Smooth muscle cell (in vitro differentiated cells): ENCODE measurements at regions not wholly inside any gene's neighbourhood (a gene's known extent, or its start where the extent isn't known, plus 50 kb on each side); places are given as distances from the start of the nearest gene placed in this dataset.

ENCODE experiments used
- DNase-seq: peaks from one replicate; lab custom pipeline; 2025; ENCODE audit not compliant: unreplicated experiment; lab: John Stamatoyannopoulos, UW
- H2AFZ ChIP-seq: fragments of 200-600 bp; sonication (generic); 2 replicates; pipeline ENCODE4 v1.6.0; 2016; ENCODE audit warnings: antibody characterized with exemption, low read depth, mild to moderate bottlenecking
- H3F3A ChIP-seq: fragments of 200-600 bp; sonication (generic); 2 replicates; pipeline ENCODE4 v1.6.0; 2017; ENCODE audit warnings: antibody characterized with exemption, low read depth
- H3K27ac ChIP-seq: fragments of 200-600 bp; sonication (generic); 2 replicates; pipeline ENCODE4 v1.5.1; 2016; ENCODE audit warnings: low read depth, mild to moderate bottlenecking
- H3K27me3 ChIP-seq: fragments of 200-600 bp; sonication (generic); 2 replicates; pipeline ENCODE4 v1.6.1; 2016; ENCODE audit warnings: low read depth, mild to moderate bottlenecking
- H3K36me3 ChIP-seq: fragments of 200-600 bp; sonication (generic); 2 replicates; pipeline ENCODE4 v1.5.1; 2016; ENCODE audit warnings: low read depth
- H3K4me1 ChIP-seq: fragments of 200-600 bp; sonication (generic); 2 replicates; pipeline ENCODE4 v1.5.1; 2016; ENCODE audit warnings: low read depth
- H3K4me2 ChIP-seq: fragments of 200-600 bp; sonication (generic); 2 replicates; pipeline ENCODE4 v1.6.0; 2016; ENCODE audit warnings: mild to moderate bottlenecking
- H3K4me3 ChIP-seq: fragments of 200-600 bp; sonication (generic); 2 replicates; pipeline ENCODE4 v1.5.1; 2016; ENCODE audit warnings: mild to moderate bottlenecking
- H3K79me2 ChIP-seq: fragments of 200-600 bp; sonication (generic); 2 replicates; pipeline ENCODE4 v1.6.0; 2016; ENCODE audit warnings: low read depth, mild to moderate bottlenecking
- H3K9ac ChIP-seq: fragments of 200-600 bp; sonication (generic); 2 replicates; pipeline ENCODE4 v1.6.0; 2016; ENCODE audit warnings: low read depth
- H3K9me3 ChIP-seq: fragments of 200-600 bp; sonication (generic); replicated peaks from 2 replicates; pipeline ENCODE4 v1.5.1; 2016; ENCODE audit warnings: low read depth
- H4K20me1 ChIP-seq: fragments of 200-600 bp; sonication (generic); 2 replicates; pipeline ENCODE4 v1.6.0; 2016; ENCODE audit warnings: low read depth
- WGBS: methylation state at CpG from one replicate; pipeline ENCODE4 v1.1.7; 2016; ENCODE audit warnings: low lambda C conversion rate; 5-methylcytosine and 5-hydroxymethylcytosine counted together
- TF ChIP-seq, protein P1 (sequence below): fragments of 200-600 bp; sonication (generic); IDR thresholded peaks from 2 replicates; pipeline ENCODE4 v1.5.1; 2017; ENCODE audit warnings: borderline replicate concordance, mild to moderate bottlenecking, antibody characterized with exemption; ENCODE audit not compliant: insufficient read depth, poor library complexity, severe bottlenecking

DNA sequence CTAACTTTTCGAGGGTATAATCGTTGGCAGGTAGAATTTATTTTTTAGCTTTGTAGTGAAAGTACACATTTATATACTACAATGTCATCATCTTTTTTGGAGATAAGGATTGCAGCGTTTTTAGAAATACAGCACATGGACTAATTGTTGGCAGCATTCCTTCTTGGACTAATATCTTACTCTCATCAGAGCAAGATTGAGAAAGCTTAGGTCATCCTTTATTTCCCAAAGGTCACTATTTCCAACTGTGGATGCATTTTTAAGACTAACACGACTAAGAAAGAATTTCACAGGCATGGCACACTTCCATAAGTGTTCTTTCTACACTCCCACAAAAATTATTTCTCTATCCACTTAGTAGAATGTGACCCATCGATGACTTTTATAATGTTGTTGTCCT, 732.3 kb downstream of the NCAM2 start:
- no peak for DNase-seq
- H3K79me2 ChIP-seq: no peaks in the 10 kb centered on the region
- no peaks in the 10 kb centered on the region for H3K9me3 ChIP-seq
- H3F3A ChIP-seq: no peaks in the 10 kb centered on the region
- 90% methylated on average over 5 of the region's 5 CpGs for WGBS
- no peak overlapping the region for H3K9ac ChIP-seq
- no peaks in the 10 kb centered on the region for H4K20me1 ChIP-seq
- H3K36me3 ChIP-seq: no peaks in the 10 kb centered on the region
- H3K4me1 ChIP-seq: no peaks in the 10 kb centered on the region
- H3K27me3 ChIP-seq: no peaks in the 10 kb centered on the region
- H3K27ac ChIP-seq: no peak overlapping the region
- no peak overlapping the region for H2AFZ ChIP-seq
- no peak overlapping the region for H3K4me2 ChIP-seq
- no peak overlapping the region for H3K4me3 ChIP-seq
- TF ChIP-seq, protein P1, sequence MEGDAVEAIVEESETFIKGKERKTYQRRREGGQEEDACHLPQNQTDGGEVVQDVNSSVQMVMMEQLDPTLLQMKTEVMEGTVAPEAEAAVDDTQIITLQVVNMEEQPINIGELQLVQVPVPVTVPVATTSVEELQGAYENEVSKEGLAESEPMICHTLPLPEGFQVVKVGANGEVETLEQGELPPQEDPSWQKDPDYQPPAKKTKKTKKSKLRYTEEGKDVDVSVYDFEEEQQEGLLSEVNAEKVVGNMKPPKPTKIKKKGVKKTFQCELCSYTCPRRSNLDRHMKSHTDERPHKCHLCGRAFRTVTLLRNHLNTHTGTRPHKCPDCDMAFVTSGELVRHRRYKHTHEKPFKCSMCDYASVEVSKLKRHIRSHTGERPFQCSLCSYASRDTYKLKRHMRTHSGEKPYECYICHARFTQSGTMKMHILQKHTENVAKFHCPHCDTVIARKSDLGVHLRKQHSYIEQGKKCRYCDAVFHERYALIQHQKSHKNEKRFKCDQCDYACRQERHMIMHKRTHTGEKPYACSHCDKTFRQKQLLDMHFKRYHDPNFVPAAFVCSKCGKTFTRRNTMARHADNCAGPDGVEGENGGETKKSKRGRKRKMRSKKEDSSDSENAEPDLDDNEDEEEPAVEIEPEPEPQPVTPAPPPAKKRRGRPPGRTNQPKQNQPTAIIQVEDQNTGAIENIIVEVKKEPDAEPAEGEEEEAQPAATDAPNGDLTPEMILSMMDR: no peak

DNA sequence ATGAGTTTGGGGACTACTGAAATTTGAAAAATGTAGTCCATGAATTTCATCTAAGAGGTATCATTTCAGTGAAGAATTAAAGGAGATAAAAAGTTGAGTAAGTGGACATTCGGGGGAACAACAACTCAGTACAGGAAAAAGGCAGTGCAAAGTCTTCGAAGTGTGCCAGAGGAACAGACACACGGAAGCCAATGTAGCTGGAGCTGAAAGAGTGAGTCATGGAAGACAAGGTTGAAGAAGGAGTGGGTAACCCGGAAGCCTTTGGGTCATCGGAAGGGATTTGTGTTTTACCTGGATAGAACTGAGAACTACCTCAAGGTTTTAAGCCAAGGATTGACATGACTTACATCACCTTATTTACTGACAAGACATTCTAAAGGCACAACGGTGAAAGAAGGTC, 733.4 kb downstream of the NCAM2 start:
- Histone ChIP-seq H3K36me3 (no peaks in the 10 kb centered on the region), H3K79me2 (no peaks in the 10 kb centered on the region), H3K9me3 (no peaks in the 10 kb centered on the region), H3K4me3 (no peak overlapping the region), H3K27ac (no peak overlapping the region), H3K9ac (no peak overlapping the region), H3K27me3 (no peaks in the 10 kb centered on the region), H3K4me1 (no peaks in the 10 kb centered on the region), H4K20me1 (no peaks in the 10 kb centered on the region), H2AFZ (no peak overlapping the region), H3F3A (no peaks in the 10 kb centered on the region), H3K4me2 (no peak overlapping the region)
- 95% methylated on average over 6 of the region's 6 CpGs for WGBS
- TF ChIP-seq, protein P1: no peak
- no peak for DNase-seq

DNA sequence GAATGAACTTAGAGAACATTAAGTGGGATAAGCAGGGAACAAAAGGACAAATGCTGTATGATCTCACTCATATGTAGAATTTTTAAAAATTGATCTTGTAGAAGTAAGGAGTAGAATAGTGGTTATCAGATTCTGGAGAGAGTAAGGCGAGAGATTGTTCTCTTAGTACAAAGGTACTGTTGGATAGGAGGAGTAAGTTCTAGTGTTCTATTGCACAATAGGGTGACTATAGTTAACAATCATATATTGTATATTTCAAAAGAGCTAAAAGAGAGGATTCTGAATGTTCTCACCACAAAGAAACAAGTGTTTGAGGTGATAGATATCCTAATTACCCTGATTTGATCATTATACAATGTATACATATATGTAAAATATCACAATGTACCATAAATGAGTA, 735.9 kb downstream of the NCAM2 start:
- Histone ChIP-seq H3K79me2 (no peaks in the 10 kb centered on the region), H3K36me3 (no peaks in the 10 kb centered on the region), H4K20me1 (no peaks in the 10 kb centered on the region), H3F3A (no peaks in the 10 kb centered on the region), H3K27me3 (no peaks in the 10 kb centered on the region), H3K27ac (no peak overlapping the region), H3K4me1 (no peaks in the 10 kb centered on the region), H3K9ac (no peak overlapping the region), H3K4me2 (no peak overlapping the region), H2AFZ (no peak overlapping the region), H3K4me3 (no peak overlapping the region), H3K9me3 (no peaks in the 10 kb centered on the region)
- TF ChIP-seq, protein P1: no peak
- 89% methylated on average over 1 of the region's 1 CpG for WGBS
- DNase-seq: no peak

DNA sequence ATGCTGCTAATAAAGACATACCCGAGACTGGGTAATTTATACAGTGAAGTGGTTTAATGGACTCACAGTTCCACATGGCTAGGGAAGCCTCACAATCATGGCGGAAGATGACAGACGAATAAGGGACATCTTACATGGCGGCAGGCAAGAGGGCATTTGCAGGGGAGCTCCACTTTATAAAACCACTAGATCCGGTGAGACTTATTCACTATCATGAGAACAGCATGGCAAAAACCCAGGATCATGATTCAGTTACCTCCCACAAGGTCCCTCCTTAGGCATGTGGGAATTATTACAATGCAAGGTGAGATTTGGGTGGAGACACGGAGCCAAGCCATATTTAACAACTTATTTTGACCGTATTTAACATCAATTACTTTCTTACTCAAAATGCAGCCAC, 739.0 kb downstream of the NCAM2 start:
- DNase-seq: no peak
- H3K4me3 ChIP-seq: no peak overlapping the region
- no peaks in the 10 kb centered on the region for H3K27me3 ChIP-seq
- no peaks in the 10 kb centered on the region for H4K20me1 ChIP-seq
- H3F3A ChIP-seq: no peaks in the 10 kb centered on the region
- H3K4me2 ChIP-seq: no peak overlapping the region
- no peaks in the 10 kb centered on the region for H3K36me3 ChIP-seq
- no peak overlapping the region for H2AFZ ChIP-seq
- no peak overlapping the region for H3K27ac ChIP-seq
- TF ChIP-seq, protein P1: no peak
- H3K4me1 ChIP-seq: no peaks in the 10 kb centered on the region
- H3K9ac ChIP-seq: no peak overlapping the region
- H3K9me3 ChIP-seq: no peaks in the 10 kb centered on the region
- no peaks in the 10 kb centered on the region for H3K79me2 ChIP-seq
- WGBS: 85% methylated on average over 7 of the region's 7 CpGs
